Transverse colon (tissue), 4 donors: ENCODE measurements at regions not wholly inside any gene's neighbourhood (a gene's known extent, or its start where the extent isn't known, plus 50 kb on each side); places are given as distances from the start of the nearest gene placed in this dataset.

Experiments
- DNase-seq: peaks from one replicate; pipeline ENCODE4 v3.0.0-alpha.2; 2019
- H3K27ac ChIP-seq, 4 donors: fragments of 200-600 bp; sonication (generic); 2 replicates each; pipeline ENCODE4 v1.5.1; 2016 to 2018; ENCODE audit warnings: inconsistent platforms in 4 of 4
- H3K27me3 ChIP-seq: fragments of 200-600 bp; sonication (generic); 2 replicates; pipeline ENCODE4 v1.5.1; 2017; ENCODE audit warnings: inconsistent platforms
- H3K36me3 ChIP-seq, 4 donors: fragments of 200-600 bp; sonication (generic); 2 replicates each; pipeline ENCODE4 v1.5.1; 2017 to 2019; ENCODE audit warnings: inconsistent platforms in 4 of 4
- H3K4me1 ChIP-seq, 4 donors: fragments of 200-600 bp; sonication (generic); 2 replicates each; pipeline ENCODE4 v1.5.1; 2017 to 2020; ENCODE audit warnings: inconsistent platforms in 4 of 4
- H3K4me3 ChIP-seq, 4 donors: fragments of 200-600 bp; sonication (generic); 1 replicate in 1 of 4; 2 replicates in 3 of 4; pipeline versions ENCODE4 v1.5.1 to v1.6.1; 2017 to 2019; ENCODE audit warnings: inconsistent platforms in 4 of 4
- H3K9me3 ChIP-seq, 2 donors: fragments of 200-600 bp; sonication (generic); 2 replicates each; pipeline ENCODE4 v1.5.1; 2017 to 2019; ENCODE audit warnings: inconsistent platforms in 2 of 2
- EP300 ChIP-seq: sonication (generic); formaldehyde crosslinking; IDR thresholded peaks from one replicate; pipeline ENCODE4 v1.6.1; 2017; ENCODE audit warnings: antibody characterized with exemption, low read depth
- POLR2A ChIP-seq: fragments of 450-650 bp; IDR thresholded peaks from one replicate; pipeline ENCODE4 v1.6.1; 2016; ENCODE audit warnings: antibody characterized with exemption, mild to moderate bottlenecking, moderate library complexity
- POLR2AphosphoS5 ChIP-seq, 3 donors: sonication (generic); formaldehyde crosslinking; IDR thresholded peaks; one replicate each; pipeline ENCODE4 v1.6.1; 2016; ENCODE audit warnings: antibody characterized with exemption in 3 of 3
- WGBS, 2 donors: methylation state at CpG; one replicate each; pipeline ENCODE4 v1.1.5; 2018; ENCODE audit warnings: low coverage in 1 of 2; 5-methylcytosine and 5-hydroxymethylcytosine counted together
- in situ Hi-C, 4 donors: fragments of 200-750 bp; cut with MboI; loops; one replicate each; pipeline versions ENCODE4 v1.15.0 to v1.15.1; 2017; ENCODE audit warnings: low sequenced_read_pairs in 3 of 4, low pct_ligation_motif_present in 1 of 4, low pct_unique_long_range_greater_than_20kb in 1 of 4
- intact Hi-C: fragments of 100-400 bp; cut with DNase I; formaldehyde crosslinking; loops from one replicate; pipeline ENCODE4 v1.15.1; 2023; ENCODE audit warnings: low total_unique reads
- TF ChIP-seq, protein P1 (sequence below), 5 experiments: fragments of 200-600 bp in 3 of 5; fragments of 450-650 bp in 2 of 5; sonication (generic) in 3 of 5; IDR thresholded peaks; 1 replicate in 2 of 5; 2 replicates in 3 of 5; pipeline ENCODE4 v1.5.1; 2016 to 2017; ENCODE audit warnings: antibody characterized with exemption in 5 of 5, inconsistent platforms in 3 of 5, mild to moderate bottlenecking in 2 of 5, moderate library complexity in 1 of 5

DNA sequence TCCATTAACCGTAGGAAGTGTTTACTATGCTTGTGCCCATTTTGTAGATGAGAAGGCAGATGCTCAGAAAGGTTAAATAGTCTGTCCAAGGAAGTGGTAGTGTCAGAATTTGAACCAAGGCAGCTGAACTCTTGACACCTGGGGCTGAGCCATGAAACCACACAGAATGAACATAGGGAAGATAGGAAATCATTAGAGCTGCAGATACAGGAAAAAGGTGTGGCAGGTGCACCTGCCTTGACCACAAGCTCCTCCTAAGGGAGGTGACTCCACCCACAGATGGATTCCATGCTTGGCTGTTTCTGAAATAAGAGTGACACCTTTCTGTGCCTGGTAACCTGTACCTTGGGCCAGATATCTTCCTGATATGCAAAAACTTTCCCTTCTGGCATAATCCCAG lies 69.9 kb upstream of the IGSF21 start:
- intact Hi-C loops, result no loop called here
- Histone ChIP-seq H3K27ac (no peak overlapping the region), H3K36me3 (no peaks in the 10 kb centered on the region), H3K27me3 (peaks cover 15% of the 10 kb centered on the region), H3K4me3 (no peak overlapping the region), H3K9me3 (no peaks in the 10 kb centered on the region), H3K4me1 (no peaks in the 10 kb centered on the region)
- TF ChIP-seq POLR2A (no peak), EP300 (no peak), POLR2AphosphoS5 (IDR thresholded peaks at IDR 0.05) (no peak)
- TF ChIP-seq, protein P1, sequence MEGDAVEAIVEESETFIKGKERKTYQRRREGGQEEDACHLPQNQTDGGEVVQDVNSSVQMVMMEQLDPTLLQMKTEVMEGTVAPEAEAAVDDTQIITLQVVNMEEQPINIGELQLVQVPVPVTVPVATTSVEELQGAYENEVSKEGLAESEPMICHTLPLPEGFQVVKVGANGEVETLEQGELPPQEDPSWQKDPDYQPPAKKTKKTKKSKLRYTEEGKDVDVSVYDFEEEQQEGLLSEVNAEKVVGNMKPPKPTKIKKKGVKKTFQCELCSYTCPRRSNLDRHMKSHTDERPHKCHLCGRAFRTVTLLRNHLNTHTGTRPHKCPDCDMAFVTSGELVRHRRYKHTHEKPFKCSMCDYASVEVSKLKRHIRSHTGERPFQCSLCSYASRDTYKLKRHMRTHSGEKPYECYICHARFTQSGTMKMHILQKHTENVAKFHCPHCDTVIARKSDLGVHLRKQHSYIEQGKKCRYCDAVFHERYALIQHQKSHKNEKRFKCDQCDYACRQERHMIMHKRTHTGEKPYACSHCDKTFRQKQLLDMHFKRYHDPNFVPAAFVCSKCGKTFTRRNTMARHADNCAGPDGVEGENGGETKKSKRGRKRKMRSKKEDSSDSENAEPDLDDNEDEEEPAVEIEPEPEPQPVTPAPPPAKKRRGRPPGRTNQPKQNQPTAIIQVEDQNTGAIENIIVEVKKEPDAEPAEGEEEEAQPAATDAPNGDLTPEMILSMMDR (IDR thresholded peaks at IDR 0.05), result no peak
- 71 to 78% methylated on average over 1 of the region's 1 CpG for WGBS, 2 donors
- peak; percentile 13 for DNase-seq
- in situ Hi-C loops, result no loop called here

DNA sequence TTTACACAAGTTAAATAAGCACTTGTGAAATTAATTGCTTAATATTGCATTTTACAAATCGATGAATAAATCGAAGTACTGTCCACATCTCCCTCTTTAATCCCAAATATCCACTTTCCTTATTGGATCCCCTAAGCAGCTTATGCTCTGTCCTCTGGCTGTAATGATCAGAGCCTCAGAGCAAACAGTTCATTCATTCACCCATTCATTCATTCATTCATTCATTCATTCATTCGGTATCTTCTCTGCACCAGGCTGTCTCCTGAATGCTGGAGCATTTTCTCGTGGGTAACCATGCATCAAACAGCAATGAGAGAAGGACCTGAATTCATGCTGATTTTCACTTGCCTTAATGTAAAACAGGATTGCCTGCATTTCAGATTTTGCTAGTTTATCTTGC lies 69.5 kb upstream of the IGSF21 start:
- intact Hi-C loops (no loop called here), in situ Hi-C loops (no loop called here)
- Histone ChIP-seq H3K27me3 (peaks cover 11% of the 10 kb centered on the region), H3K4me1 (no peaks in the 10 kb centered on the region), H3K36me3 (no peaks in the 10 kb centered on the region), H3K27ac (no peak overlapping the region), H3K9me3 (no peaks in the 10 kb centered on the region), H3K4me3 (no peak overlapping the region)
- WGBS, 2 donors, result 79 to 100% methylated on average over 3 to 4 of the region's 4 CpGs
- no peak for DNase-seq
- TF ChIP-seq EP300, result no peak
- TF ChIP-seq, protein P1 (IDR thresholded peaks at IDR 0.05), result no peak
- TF ChIP-seq POLR2AphosphoS5 (IDR thresholded peaks at IDR 0.05), result no peak
- TF ChIP-seq POLR2A, result no peak

GRCh38 chr1:18039102-18039501 lies 68.5 kb upstream of the IGSF21 start:
- no peak for DNase-seq
- WGBS, 2 donors, result 82 to 91% methylated on average over 1 of the region's 1 CpG
- no peaks in the 10 kb centered on the region for H3K4me1 ChIP-seq

DNA sequence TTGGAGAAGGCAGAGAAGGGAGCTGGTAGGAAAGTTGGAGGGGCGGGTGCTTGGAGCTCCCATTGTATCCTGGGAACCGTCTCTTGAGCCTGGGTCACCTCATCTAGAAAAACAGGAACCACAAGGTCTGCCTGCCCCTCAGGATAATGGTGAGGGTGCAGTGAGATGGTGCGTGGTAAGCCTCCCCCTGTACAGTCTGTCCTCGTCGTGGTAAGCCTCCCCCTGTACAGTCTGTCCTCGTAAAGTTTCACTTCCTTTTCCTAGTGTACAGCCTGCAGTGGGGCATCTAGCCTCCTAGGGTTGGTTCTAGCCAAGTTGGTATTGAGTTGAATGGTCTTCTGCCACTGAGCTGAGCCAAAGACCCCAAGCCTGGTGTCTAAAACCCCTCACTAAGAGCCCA lies 66.5 kb upstream of the IGSF21 start:
- intact Hi-C loops, result no loop called here
- Histone ChIP-seq H3K4me1 (no peaks in the 10 kb centered on the region), H3K9me3 (no peaks in the 10 kb centered on the region), H3K27ac (no peak overlapping the region), H3K27me3 (peaks cover 16% of the 10 kb centered on the region), H3K4me3 (no peak overlapping the region), H3K36me3 (no peaks in the 10 kb centered on the region)
- 42% methylated on average over 5 of the region's 6 CpGs; no CpG with 5 or more reads in 1 of the 2 donors for WGBS, 2 donors
- DNase-seq, result peak; percentile 39
- in situ Hi-C loops, result no loop called here
- TF ChIP-seq EP300 (peak; percentile 80), POLR2A (no peak)

More at GRCh38 chr1:18039102-18039501, 68.5 kb upstream of the IGSF21 start:
- peaks cover under 1% of the 10 kb centered on the region for H3K27me3 ChIP-seq
- TF ChIP-seq POLR2A, result no peak
- TF ChIP-seq POLR2AphosphoS5 (IDR thresholded peaks at IDR 0.05), result no peak
- TF ChIP-seq EP300, result no peak
- TF ChIP-seq, protein P1 (IDR thresholded peaks at IDR 0.05), result no peak
- no peak overlapping the region for H3K4me3 ChIP-seq
- H3K27ac ChIP-seq, result no peak overlapping the region
- intact Hi-C loops (no loop called here), in situ Hi-C loops (no loop called here)
- H3K9me3 ChIP-seq, result no peaks in the 10 kb centered on the region
- no peaks in the 10 kb centered on the region for H3K36me3 ChIP-seq

DNA sequence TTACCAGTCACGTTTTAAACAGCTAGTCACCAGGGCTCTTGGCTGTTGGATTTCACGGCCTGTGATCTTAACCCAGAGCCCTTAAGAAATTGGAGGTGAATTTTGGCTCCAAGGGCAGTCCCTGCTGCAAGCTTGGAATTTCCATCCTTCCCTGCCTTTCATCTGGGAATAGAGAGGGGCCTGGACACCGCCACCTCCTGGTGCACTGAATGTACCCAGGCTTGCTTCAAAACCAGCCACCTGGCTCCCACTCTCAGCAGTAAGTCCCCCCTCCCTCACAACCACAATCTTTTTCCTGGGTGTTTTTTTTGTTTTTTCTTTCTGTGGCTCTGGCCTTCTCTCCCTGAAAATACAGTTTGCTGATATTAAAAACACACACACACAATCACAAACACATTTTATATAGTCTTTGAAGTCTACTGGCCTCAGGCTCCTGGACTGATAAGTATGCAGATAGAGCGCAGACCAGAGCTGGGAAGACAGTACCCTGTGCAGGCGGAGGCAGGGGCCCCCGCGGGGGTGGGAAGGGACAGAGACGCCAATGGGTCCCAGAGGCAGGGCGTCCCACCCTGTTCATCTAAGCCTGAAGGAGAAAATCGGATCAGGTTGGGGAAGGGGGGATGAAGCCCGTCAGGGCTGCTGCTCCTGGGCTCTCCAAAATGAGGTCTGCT lies 65.8 kb upstream of the IGSF21 start:
- TF ChIP-seq EP300, result no peak
- TF ChIP-seq POLR2AphosphoS5 (IDR thresholded peaks at IDR 0.05), result no peak
- TF ChIP-seq, protein P1 (IDR thresholded peaks at IDR 0.05), result no peak
- no peak for TF ChIP-seq POLR2A
- Histone ChIP-seq H3K36me3 (no peaks in the 10 kb centered on the region), H3K27me3 (peaks cover 18% of the 10 kb centered on the region), H3K27ac (no peak overlapping the region), H3K4me3 (no peak overlapping the region), H3K4me1 (no peaks in the 10 kb centered on the region), H3K9me3 (no peaks in the 10 kb centered on the region)
- 72 to 83% methylated on average over 1 to 11 of the region's 11 CpGs for WGBS, 2 donors
- in situ Hi-C loops (no loop called here), intact Hi-C loops (no loop called here)
- no peak for DNase-seq
